IMR-90 (cell line): ENCODE measurements at regions not wholly inside any gene's neighbourhood (a gene's known extent, or its start where the extent isn't known, plus 50 kb on each side); places are given as distances from the start of the nearest gene placed in this dataset.

Experiments used
- ATAC-seq: fragments of 200-7000 bp; cut with Tn5 transposase; 2 replicates; pipeline ENCODE4 v1.9.1; 2020; ENCODE audit warnings: low read depth, mild to moderate bottlenecking, moderate library complexity
- BruUV-seq: library from RNA; stranded (reverse); fragments of 400-500 nt; replicated peaks from 2 replicates; lab custom pipeline; 2021; lab: Mats Ljungman, UMichigan
- CTCF ChIA-PET: fragments of 300-600 bp; formaldehyde crosslinking; extraction: SDS; loops from one replicate; lab custom pipeline; 2021; ENCODE audit warnings: antibody characterized with exemption; lab: Yijun Ruan, JAX
- POLR2A ChIA-PET: fragments of 300-600 bp; sonication (Branson Sonifier 250); formaldehyde crosslinking; loops from one replicate; lab custom pipeline; 2022; ENCODE audit warnings: antibody characterized with exemption; ENCODE audit not compliant: unreplicated experiment; lab: Charles Lee
- DNase-seq: peaks from one replicate; pipeline ENCODE4 v3.0.0; 2013
- H2AFZ ChIP-seq: replicated peaks from 2 replicates; pipeline ENCODE3; 2013; ENCODE audit warnings: low read length, mild to moderate bottlenecking; ENCODE audit not compliant: poor library complexity
- H2AK5ac ChIP-seq: 2 replicates; pipeline ENCODE4 v1.6.1; 2013; ENCODE audit warnings: low read depth, low read length, inconsistent platforms
- H2AK9ac ChIP-seq: replicated peaks from 2 replicates; pipeline ENCODE3; 2013; ENCODE audit warnings: mild to moderate bottlenecking, low read depth, low read length, moderate library complexity; ENCODE audit not compliant: poor library complexity
- H2BK120ac ChIP-seq: 2 replicates; pipeline ENCODE4 v1.6.1; 2013; ENCODE audit warnings: low read depth, low read length, inconsistent platforms
- H2BK15ac ChIP-seq: 3 replicates; pipeline ENCODE4 v1.6.1; 2013; ENCODE audit warnings: low read depth, low read length, inconsistent platforms
- H2BK20ac ChIP-seq: 2 replicates; pipeline ENCODE4 v1.6.1; 2013; ENCODE audit warnings: low read depth, mild to moderate bottlenecking, inconsistent platforms, low read length, moderate library complexity
- H2BK5ac ChIP-seq: 2 replicates; pipeline ENCODE4 v1.6.1; 2013; ENCODE audit warnings: mild to moderate bottlenecking, low read depth, low read length, inconsistent platforms; ENCODE audit not compliant: poor library complexity, severe bottlenecking
- H3K14ac ChIP-seq: replicated peaks from 2 replicates; pipeline ENCODE4 v1.6.1; 2013; ENCODE audit warnings: low read depth, low read length, inconsistent platforms
- H3K18ac ChIP-seq: 2 replicates; pipeline ENCODE4 v1.6.1; 2013; ENCODE audit warnings: low read depth, low read length, control low read depth
- H3K23ac ChIP-seq: 2 replicates; pipeline ENCODE4 v1.6.1; 2013; ENCODE audit warnings: low read depth, low read length, inconsistent platforms
- H3K27ac ChIP-seq: 2 replicates; pipeline ENCODE4 v1.5.1; 2013; ENCODE audit warnings: mild to moderate bottlenecking, control low read depth, low read length; ENCODE audit not compliant: insufficient read depth
- H3K27me3 ChIP-seq: 2 replicates; pipeline ENCODE4 v1.6.1; 2013; ENCODE audit warnings: low read length; ENCODE audit not compliant: control insufficient read depth, insufficient read depth
- H3K36me3 ChIP-seq: 2 replicates; pipeline ENCODE4 v1.6.1; 2013; ENCODE audit warnings: low read length, mixed read lengths; ENCODE audit not compliant: control insufficient read depth, insufficient read depth
- H3K4ac ChIP-seq: 2 replicates; pipeline ENCODE4 v1.6.1; 2013; ENCODE audit warnings: low read depth, low read length, inconsistent platforms
- H3K4me1 ChIP-seq: 2 replicates; pipeline ENCODE4 v1.6.1; 2013; ENCODE audit warnings: low read length, mixed read lengths; ENCODE audit not compliant: control insufficient read depth, insufficient read depth
- H3K4me2 ChIP-seq: 2 replicates; pipeline ENCODE4 v1.6.1; 2013; ENCODE audit warnings: low read depth, mild to moderate bottlenecking, control low read depth, low read length, moderate library complexity
- H3K4me3 ChIP-seq: 2 replicates; pipeline ENCODE4 v1.5.1; 2013; ENCODE audit warnings: low read depth, mild to moderate bottlenecking, control low read depth, low read length, moderate library complexity; ENCODE audit not compliant: insufficient read depth
- H3K56ac ChIP-seq: 2 replicates; pipeline ENCODE4 v1.6.1; 2013; ENCODE audit warnings: low read length, inconsistent platforms; ENCODE audit not compliant: insufficient read depth; ENCODE audit errors: extremely low read depth
- H3K79me1 ChIP-seq, 2 experiments: 2 replicates each; pipeline ENCODE4 v1.6.1; 2013; ENCODE audit warnings: low read length in 2 of 2, inconsistent platforms in 1 of 2, low read depth in 1 of 2
- H3K9ac ChIP-seq: 2 replicates; pipeline ENCODE4 v1.6.1; 2013; ENCODE audit warnings: low read depth, low read length, control low read depth
- H3K9me1 ChIP-seq: 2 replicates; pipeline ENCODE4 v1.6.1; 2013; ENCODE audit warnings: low read length, inconsistent platforms; ENCODE audit not compliant: insufficient read depth
- H3K9me3 ChIP-seq: 2 replicates; pipeline ENCODE4 v1.6.1; 2013; ENCODE audit warnings: low read length; ENCODE audit not compliant: control insufficient read depth, insufficient read depth
- H4K20me1 ChIP-seq: 2 replicates; pipeline ENCODE4 v1.6.1; 2013; ENCODE audit warnings: low read length, inconsistent platforms; ENCODE audit not compliant: insufficient read depth
- H4K5ac ChIP-seq: 2 replicates; pipeline ENCODE4 v1.6.1; 2013; ENCODE audit warnings: mild to moderate bottlenecking, low read depth, low read length, control low read depth
- H4K8ac ChIP-seq, 2 experiments: 2 replicates each; pipeline ENCODE4 v1.6.1; 2013; ENCODE audit warnings: low read depth in 2 of 2, low read length in 2 of 2, control low read depth in 1 of 2, inconsistent platforms in 1 of 2
- H4K91ac ChIP-seq: 2 replicates; pipeline ENCODE4 v1.6.1; 2013; ENCODE audit warnings: low read depth, low read length, inconsistent platforms; ENCODE audit not compliant: insufficient read depth
- BHLHE40 ChIP-seq: fragments of 150-350 bp; IDR thresholded peaks from 2 replicates; pipeline ENCODE4 v1.6.1; 2016; ENCODE audit warnings: mild to moderate bottlenecking, low read depth, low read length
- CTCF ChIP-seq: conservative IDR thresholded peaks from 2 replicates; pipeline ENCODE4 v1.5.1; 2012; ENCODE audit warnings: mild to moderate bottlenecking, low read depth, low read length, improper control_type of control experiment
- ELK1 ChIP-seq: fragments of 150-350 bp; IDR thresholded peaks from 2 replicates; pipeline ENCODE4 v1.6.1; 2016; ENCODE audit warnings: low read depth, mild to moderate bottlenecking, low read length, moderate library complexity, borderline replicate concordance
- MXI1 ChIP-seq: IDR thresholded peaks from 2 replicates; pipeline ENCODE4 v1.6.1; 2012; ENCODE audit warnings: low read depth, mild to moderate bottlenecking, low read length, moderate library complexity, borderline replicate concordance
- NFE2L2 ChIP-seq: fragments of 150-350 bp; IDR thresholded peaks from 2 replicates; pipeline ENCODE4 v1.6.1; 2016; ENCODE audit warnings: low read depth, mild to moderate bottlenecking, low read length
- RCOR1 ChIP-seq: IDR thresholded peaks from 2 replicates; pipeline ENCODE4 v1.6.1; 2012; ENCODE audit warnings: mild to moderate bottlenecking, low read length, improper control_type of control experiment; ENCODE audit not compliant: insufficient replicate concordance
- RFX5 ChIP-seq: IDR thresholded peaks from 2 replicates; pipeline ENCODE4 v1.8.0; 2012; ENCODE audit warnings: low read depth, mild to moderate bottlenecking, low read length, moderate library complexity
- SMC3 ChIP-seq: fragments of 150-350 bp; IDR thresholded peaks from 2 replicates; pipeline ENCODE4 v1.6.1; 2016; ENCODE audit warnings: low read depth, mild to moderate bottlenecking, antibody characterized with exemption, low read length, moderate library complexity
- WGBS, 2 experiments: methylation state at CpG; one replicate each; pipeline versions ENCODE4 v1.1.5 to v1.1.7; 2013; ENCODE audit warnings: missing lambda C conversion rate in 2 of 2; ENCODE audit not compliant: insufficient read length in 1 of 2; ENCODE audit errors: extremely low coverage in 2 of 2; 5-methylcytosine and 5-hydroxymethylcytosine counted together
- dilution Hi-C: fragments of 300-500 bp; cut with HindIII; formaldehyde crosslinking; loops from one replicate; pipeline ENCODE4 v1.14.3; 2018; ENCODE audit warnings: low sequenced_read_pairs; ENCODE audit not compliant: unreplicated experiment
- in situ Hi-C: fragments of 300-500 bp; cut with MboI; formaldehyde crosslinking; loops from 3 replicates; pipeline ENCODE4 v1.14.3; 2019; ENCODE audit warnings: low sequenced_read_pairs, inconsistent platforms, mixed read lengths
- intact Hi-C: fragments of 100-400 bp; cut with micrococcal nuclease; formaldehyde crosslinking; loops from 2 replicates; pipeline ENCODE4 v1.10.0; 2022

DNA sequence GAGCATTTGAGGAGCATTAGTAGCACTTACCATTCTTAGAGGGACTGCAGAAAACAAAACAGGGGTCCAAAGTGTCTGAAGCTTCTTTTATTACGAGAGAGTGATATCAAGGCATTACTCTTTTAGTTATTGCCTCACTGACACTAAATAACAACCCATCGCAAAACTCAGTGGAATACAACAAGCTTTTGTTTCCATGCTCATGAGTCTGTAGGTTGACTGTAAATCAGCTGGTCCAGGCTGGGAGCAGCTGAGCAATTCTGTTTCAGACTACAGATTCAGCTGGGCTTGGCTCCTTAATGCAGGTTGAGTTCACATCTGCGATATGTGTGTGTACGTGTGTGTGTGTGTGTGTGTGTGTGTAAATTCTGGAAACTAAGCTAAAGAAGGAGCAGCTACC, 501.8 kb upstream of the PKDCC start:
- POLR2A ChIA-PET = interaction anchor here (0.5 kb wide), 1 partner anchor 175 kb away, joined by 3 read pairs; no protein-coding TSS in a partner anchor
- BruUV-seq = no TSS peak
- no peak for ATAC-seq

More for the DNA sequence above, 501.8 kb upstream of the PKDCC start:
- TF ChIP-seq RCOR1 (no peak), NFE2L2 (no peak), SMC3 (no peak), RFX5 (no peak), BHLHE40 (no peak), ELK1 (no peak), CTCF (no peak), MXI1 (no peak)
- no CpG with 5 or more reads among the region's 4 CpGs for WGBS, 2 experiments
- Histone ChIP-seq H3K9me1 (no peaks in the 10 kb centered on the region), H2AK9ac (no peak overlapping the region), H3K18ac (no peak overlapping the region), H3K56ac (no peak overlapping the region), H3K79me1 (no peaks in the 10 kb centered on the region), H2BK20ac (no peak overlapping the region), H3K14ac (no peak overlapping the region), H4K5ac (no peak overlapping the region), H3K4me1 (no peaks in the 10 kb centered on the region), H3K36me3 (no peaks in the 10 kb centered on the region), H3K27ac (no peak overlapping the region), H2AFZ (no peak overlapping the region), H3K9me3 (no peaks in the 10 kb centered on the region), H3K4me2 (no peak overlapping the region), H4K20me1 (no peaks in the 10 kb centered on the region), H3K23ac (no peak overlapping the region), H2AK5ac (no peak overlapping the region), H4K8ac (no peak overlapping the region), H3K9ac (no peak overlapping the region), H2BK15ac (no peak overlapping the region), H3K27me3 (no peaks in the 10 kb centered on the region), H2BK120ac (no peak overlapping the region), H4K91ac (no peak overlapping the region), H2BK5ac (no peak overlapping the region), H3K4ac (no peak overlapping the region), H3K4me3 (no peak overlapping the region)
- dilution Hi-C loops = no loop called here
- intact Hi-C loops = no loop called here
- no peak for DNase-seq
- in situ Hi-C loops = no loop called here
- CTCF ChIA-PET = no interaction called here
